GM12865 (cell line): ENCODE measurements at regions not wholly inside any gene's neighbourhood (a gene's known extent, or its start where the extent isn't known, plus 50 kb on each side); places are given as distances from the start of the nearest gene placed in this dataset.

Experiments
- DNase-seq: peaks from one replicate; pipeline ENCODE4 v3.0.0; 2010; ENCODE audit warnings: low read depth
- H3K4me3 ChIP-seq: 2 replicates; pipeline ENCODE4 v1.5.1; 2011; ENCODE audit warnings: mild to moderate bottlenecking, low read depth, low read length, control low read depth
- CTCF ChIP-seq: IDR thresholded peaks from 2 replicates; pipeline ENCODE4 v1.5.1; 2011; ENCODE audit warnings: low read length, control low read depth, low read depth, inconsistent platforms; ENCODE audit not compliant: insufficient read depth; ENCODE audit errors: missing control alignments

- DNase-seq = peak; percentile 92
- no peak for TF ChIP-seq CTCF
- peak overlapping the region; percentile 62 for H3K4me3 ChIP-seq
These were observed 179.0 kb upstream of the KLF14 start for GRCh38 chr7:130912862-130913638.

GRCh38 chr7:130913639-130914553 is 179.9 kb upstream of the KLF14 start:
- peak overlapping the region; percentile 62 for H3K4me3 ChIP-seq
- no peak for TF ChIP-seq CTCF
- no peak for DNase-seq

- peak overlapping the region; percentile 62 for H3K4me3 ChIP-seq
- TF ChIP-seq CTCF = no peak
- DNase-seq = no peak
These were observed 180.7 kb upstream of the KLF14 start for GRCh38 chr7:130914554-130915294.

- TF ChIP-seq CTCF = no peak
- no peak for DNase-seq
- no peak overlapping the region for H3K4me3 ChIP-seq
These were observed 183.7 kb upstream of the KLF14 start for GRCh38 chr7:130917669-130918128.

- no peak for TF ChIP-seq CTCF
These were observed 184.4 kb upstream of the KLF14 start for GRCh38 chr7:130918129-130919052.

More at GRCh38 chr7:130918129-130919052, 184.4 kb upstream of the KLF14 start:
- no peak overlapping the region for H3K4me3 ChIP-seq
- DNase-seq = no peak
